ENCODE measurements at regions not wholly inside any gene's neighbourhood (a gene's known extent, or its start where the extent isn't known, plus 50 kb on each side); places are given as distances from the start of the nearest gene placed in this dataset.

GRCh38 chr9:119859128-119859527, 489.9 kb upstream of the BRINP1 start:
- Mint-ChIP-seq H3K27me3 (ENCODE audit: low read depth) (no peaks in the 10 kb centered on the region), H3K36me3 (ENCODE audit: insufficient read depth in 1 of 3, low read depth in 3 of 3) (no peaks in the 10 kb centered on the region), H3K9me3 (no peaks in the 10 kb centered on the region), H3K27ac (no peak overlapping the region), H3K4me3 (no peak overlapping the region), H3K4me1 (peaks cover 13 to 15% of the 10 kb centered on the region in 2 experiments)
- no peak overlapping the region for H2AK5ac ChIP-seq (ENCODE audit: insufficient read length, low read length)
- H3K18ac ChIP-seq (ENCODE audit: insufficient read length, low read depth, low read length): no peak overlapping the region
- H2BK20ac ChIP-seq (ENCODE audit: low read depth, low read length, poor library complexity, severe bottlenecking): no peak overlapping the region
- H3K79me1 ChIP-seq (ENCODE audit: insufficient read depth, low read depth, low read length, poor library complexity, severe bottlenecking): no peaks in the 10 kb centered on the region
- no peaks in the 10 kb centered on the region for H4K20me1 ChIP-seq (ENCODE audit: control insufficient read depth, insufficient read depth, insufficient read length)
- no peak for DNase-seq
- no peak overlapping the region for H4K91ac ChIP-seq (ENCODE audit: insufficient read length, low read depth, low read length)
- no CpG with 5 or more reads among the region's 2 CpGs for WGBS (ENCODE audit: extremely low coverage, insufficient read length, low lambda C conversion rate)
- H3K9ac ChIP-seq (ENCODE audit: extremely low read depth, insufficient read length, low read length): no peak overlapping the region
- H3K27ac ChIP-seq (ENCODE audit: insufficient read length, low read depth, low read length): no peak overlapping the region
- no peak overlapping the region for H2AFZ ChIP-seq (ENCODE audit: low read length)
- no peak overlapping the region for H2BK120ac ChIP-seq (ENCODE audit: low read depth, low read length, poor library complexity, severe bottlenecking)
- H3K4ac ChIP-seq (ENCODE audit: low read depth, low read length): no peak overlapping the region
- TF ChIP-seq CTCF (conservative IDR thresholded peaks at IDR 0.05): no peak
- no peak overlapping the region for H4K5ac ChIP-seq (ENCODE audit: insufficient read length, low read depth, low read length)
- no peaks in the 10 kb centered on the region for H3K23me2 ChIP-seq (ENCODE audit: insufficient read length, low read depth, low read length, poor library complexity, severe bottlenecking)
- H3K79me2 ChIP-seq (ENCODE audit: insufficient read depth, low read length): no peaks in the 10 kb centered on the region
- no peak overlapping the region for H3K14ac ChIP-seq (ENCODE audit: insufficient read depth, low read length)
- H2BK12ac ChIP-seq (ENCODE audit: insufficient read length, low read depth, low read length): no peak overlapping the region
- no peaks in the 10 kb centered on the region for H3K9me3 ChIP-seq (ENCODE audit: control insufficient read depth, low read depth, low read length)
- no peak overlapping the region for H3K4me2 ChIP-seq (ENCODE audit: insufficient read depth, insufficient read length, low read length)
- no peak overlapping the region for H2BK15ac ChIP-seq (ENCODE audit: low read depth, low read length)
- H3K4me1 ChIP-seq (ENCODE audit: insufficient read depth, low read length): no peaks in the 10 kb centered on the region; the same call in 1 of the 2 replicates
- no peak overlapping the region for H2BK5ac ChIP-seq (ENCODE audit: insufficient read length, low read length)
- H3K27me3 ChIP-seq (ENCODE audit: insufficient read depth, low read length): no peaks in the 10 kb centered on the region
- H3K23ac ChIP-seq (ENCODE audit: insufficient read length, low read depth, low read length): no peak overlapping the region
- no peak overlapping the region for H4K8ac ChIP-seq (replicated peaks; ENCODE audit: insufficient read length, low read depth, low read length)
- no peak overlapping the region for H3K56ac ChIP-seq (ENCODE audit: insufficient read length, low read depth, low read length)
- no peak overlapping the region for H3T11ph ChIP-seq (ENCODE audit: low read length)

Measured in H9 (cell line).